Body of pancreas (tissue), 4 donors: ENCODE measurements at regions not wholly inside any gene's neighbourhood (a gene's known extent, or its start where the extent isn't known, plus 50 kb on each side); places are given as distances from the start of the nearest gene placed in this dataset.

Experiments
- POLR2A ChIP-seq, 3 donors: fragments of 450-650 bp; IDR thresholded peaks; one replicate each; pipeline ENCODE4 v1.6.1; 2016; ENCODE audit warnings: antibody characterized with exemption in 3 of 3, mild to moderate bottlenecking in 2 of 3
- TF ChIP-seq, protein P1 (sequence below), 7 experiments: fragments of 450-650 bp in 4 of 7; fragments of 200-600 bp in 3 of 7; sonication (generic) in 3 of 7; IDR thresholded peaks; one replicate each; pipeline ENCODE4 v1.5.1; 2016 to 2019; ENCODE audit warnings: antibody characterized with exemption in 7 of 7

DNA sequence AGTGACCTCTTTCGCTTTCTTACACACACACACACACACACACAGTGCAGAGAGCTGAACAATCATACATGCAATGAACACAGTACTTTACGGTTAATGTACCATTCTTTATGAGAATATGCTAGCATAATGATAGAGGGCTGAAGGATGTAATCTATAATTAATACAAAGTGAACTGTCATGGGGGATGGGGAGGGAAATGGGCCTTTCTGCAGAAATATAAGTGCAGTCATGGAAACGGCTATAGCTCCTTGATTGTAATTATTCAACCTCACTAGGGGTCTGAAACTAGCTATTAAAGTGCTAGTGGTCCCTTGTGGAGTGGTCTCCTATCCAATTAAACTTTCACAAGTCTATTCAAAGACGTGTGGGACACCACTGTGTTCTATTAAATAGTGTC lies 443.2 kb upstream of the FOXG1 start:
- TF ChIP-seq, protein P1, sequence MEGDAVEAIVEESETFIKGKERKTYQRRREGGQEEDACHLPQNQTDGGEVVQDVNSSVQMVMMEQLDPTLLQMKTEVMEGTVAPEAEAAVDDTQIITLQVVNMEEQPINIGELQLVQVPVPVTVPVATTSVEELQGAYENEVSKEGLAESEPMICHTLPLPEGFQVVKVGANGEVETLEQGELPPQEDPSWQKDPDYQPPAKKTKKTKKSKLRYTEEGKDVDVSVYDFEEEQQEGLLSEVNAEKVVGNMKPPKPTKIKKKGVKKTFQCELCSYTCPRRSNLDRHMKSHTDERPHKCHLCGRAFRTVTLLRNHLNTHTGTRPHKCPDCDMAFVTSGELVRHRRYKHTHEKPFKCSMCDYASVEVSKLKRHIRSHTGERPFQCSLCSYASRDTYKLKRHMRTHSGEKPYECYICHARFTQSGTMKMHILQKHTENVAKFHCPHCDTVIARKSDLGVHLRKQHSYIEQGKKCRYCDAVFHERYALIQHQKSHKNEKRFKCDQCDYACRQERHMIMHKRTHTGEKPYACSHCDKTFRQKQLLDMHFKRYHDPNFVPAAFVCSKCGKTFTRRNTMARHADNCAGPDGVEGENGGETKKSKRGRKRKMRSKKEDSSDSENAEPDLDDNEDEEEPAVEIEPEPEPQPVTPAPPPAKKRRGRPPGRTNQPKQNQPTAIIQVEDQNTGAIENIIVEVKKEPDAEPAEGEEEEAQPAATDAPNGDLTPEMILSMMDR (IDR thresholded peaks at IDR 0.05), result no peak
- no peak for TF ChIP-seq POLR2A (IDR thresholded peaks at IDR 0.05)
